SU-DHL-6 (cell line): ENCODE measurements at regions not wholly inside any gene's neighbourhood (a gene's known extent, or its start where the extent isn't known, plus 50 kb on each side); places are given as distances from the start of the nearest gene placed in this dataset.
"Not testable (repeated sequence)": the region's sequence is repeated elsewhere in the genome, so short reads cannot be mapped to it uniquely, and the experiment has no call there.

Source experiments
- H2AFZ ChIP-seq: fragments of 200-600 bp; sonication (generic); 2 replicates; pipeline ENCODE4 v1.6.1; 2014; ENCODE audit warnings: low read depth, mild to moderate bottlenecking, moderate library complexity, mixed read lengths, antibody characterized with exemption, low read length; ENCODE audit not compliant: severe bottlenecking
- H3F3A ChIP-seq: fragments of 200-600 bp; shearing (Covaris generic); 2 replicates; pipeline ENCODE4 v1.6.0; 2016; ENCODE audit warnings: antibody characterized with exemption, mild to moderate bottlenecking; ENCODE audit not compliant: insufficient read depth
- H3K27ac ChIP-seq: fragments of 200-600 bp; sonication (generic); 2 replicates; pipeline ENCODE4 v1.5.1; 2016; ENCODE audit warnings: low read depth, mild to moderate bottlenecking, low read length, moderate library complexity, mixed read lengths
- H3K27me3 ChIP-seq: fragments of 200-600 bp; sonication (generic), shearing (Covaris generic); 2 replicates; pipeline ENCODE4 v1.6.0; 2014; ENCODE audit warnings: mild to moderate bottlenecking, low read length
- H3K36me3 ChIP-seq: fragments of 200-600 bp; sonication (generic); 2 replicates; pipeline ENCODE4 v1.6.1; 2014; ENCODE audit warnings: mild to moderate bottlenecking, low read length, mixed read lengths
- H3K4me2 ChIP-seq: fragments of 300-600, 200-600 bp; shearing (Covaris generic), sonication (generic); 2 replicates; pipeline ENCODE4 v1.6.0; 2014; ENCODE audit warnings: low read length, low read depth, mild to moderate bottlenecking; ENCODE audit not compliant: poor library complexity, severe bottlenecking
- H3K4me3 ChIP-seq: fragments of 200-600 bp; sonication (generic); 2 replicates; pipeline ENCODE4 v1.5.1; 2014; ENCODE audit warnings: antibody characterized with exemption, low read length, mild to moderate bottlenecking, mixed read lengths; ENCODE audit not compliant: insufficient read depth, poor library complexity, severe bottlenecking
- H3K79me2 ChIP-seq: fragments of 200-600 bp; sonication (generic); 2 replicates; pipeline ENCODE4 v1.6.1; 2014; ENCODE audit warnings: mild to moderate bottlenecking, low read length, moderate library complexity; ENCODE audit not compliant: insufficient read depth
- H3K9ac ChIP-seq: fragments of 200-600 bp; sonication (generic); 2 replicates; pipeline ENCODE4 v1.7.0; 2014; ENCODE audit warnings: mild to moderate bottlenecking, low read length
- H3K9me2 ChIP-seq: fragments of 200-600 bp; sonication (generic); replicated peaks from 2 replicates; pipeline ENCODE4 v1.6.1; 2014; ENCODE audit warnings: low read length; ENCODE audit not compliant: insufficient read depth
- H3K9me3 ChIP-seq: fragments of 200-600 bp; sonication (generic); 2 replicates; pipeline ENCODE4 v1.6.1; 2014; ENCODE audit warnings: low read length, mixed read lengths; ENCODE audit not compliant: insufficient read depth
- H4K20me1 ChIP-seq: fragments of 200-600 bp; sonication (generic); 2 replicates; pipeline ENCODE4 v1.6.1; 2014; ENCODE audit warnings: low read depth, mild to moderate bottlenecking, antibody characterized with exemption, low read length, moderate library complexity, mixed read lengths
- EZH2phosphoT487 ChIP-seq: fragments of 200-600 bp; sonication (generic), shearing (Covaris generic); conservative IDR thresholded peaks from 2 replicates; pipeline ENCODE4 v1.6.1; 2018; ENCODE audit warnings: mild to moderate bottlenecking, antibody characterized with exemption, low read length, moderate library complexity, mixed read lengths
- TF ChIP-seq, protein P1 (sequence below): fragments of 200-600 bp; sonication (generic); IDR thresholded peaks from one replicate; pipeline ENCODE4 v1.5.1; 2017; ENCODE audit warnings: antibody characterized with exemption, mild to moderate bottlenecking, low read length, moderate library complexity; ENCODE audit not compliant: insufficient read depth, poor library complexity, severe bottlenecking

DNA sequence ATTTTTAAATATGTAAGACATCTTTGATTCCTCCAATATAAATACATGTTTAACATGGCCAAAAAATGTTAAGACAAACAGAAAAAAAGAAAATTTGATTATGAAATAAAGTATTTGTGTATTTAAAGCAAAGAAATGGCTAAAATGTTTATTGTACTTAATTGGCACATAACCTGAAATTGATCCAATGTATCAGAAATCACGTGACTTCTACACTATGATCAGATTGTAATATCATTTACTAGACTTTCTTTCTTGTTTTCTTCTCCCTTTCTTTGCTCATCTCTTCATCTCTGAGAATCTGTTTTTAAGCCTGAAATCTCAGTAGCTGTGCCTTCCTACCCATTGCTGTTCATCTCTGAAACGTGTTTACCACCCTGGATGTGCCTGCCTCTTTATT is 420.3 kb downstream of the RSL24D1 start:
- no peaks in the 10 kb centered on the region for H3K27me3 ChIP-seq
- H2AFZ ChIP-seq = no peak overlapping the region
- no peak overlapping the region for H3K4me3 ChIP-seq
- H3K9ac ChIP-seq = no peak overlapping the region
- H3K9me3 ChIP-seq = no peaks in the 10 kb centered on the region
- H3K36me3 ChIP-seq = no peaks in the 10 kb centered on the region
- no peak for TF ChIP-seq EZH2phosphoT487
- no peaks in the 10 kb centered on the region for H4K20me1 ChIP-seq
- H3F3A ChIP-seq = no peaks in the 10 kb centered on the region
- no peak overlapping the region for H3K4me2 ChIP-seq
- no peaks in the 10 kb centered on the region for H3K79me2 ChIP-seq
- H3K9me2 ChIP-seq = no peaks in the 10 kb centered on the region
- H3K27ac ChIP-seq = no peak overlapping the region

DNA sequence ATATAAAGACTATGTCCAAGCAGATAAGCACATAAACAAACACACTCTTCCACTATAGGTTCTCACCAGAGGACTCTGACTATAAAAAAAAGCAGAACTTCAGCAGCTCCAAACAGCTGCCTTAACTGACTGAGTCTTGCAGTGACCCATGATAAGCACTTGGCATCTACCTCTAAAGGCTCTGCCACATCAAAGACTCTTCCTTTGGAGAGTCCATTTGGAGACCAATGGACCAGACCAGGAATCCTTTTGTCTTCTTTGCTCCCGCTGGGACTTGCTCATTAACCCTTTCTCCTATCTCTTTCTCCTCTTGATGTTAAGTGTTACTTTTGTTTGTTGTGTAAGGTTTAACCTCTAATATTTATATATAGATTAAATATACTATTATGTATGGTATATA is 424.1 kb downstream of the RSL24D1 start:
- H3K9me3 ChIP-seq = no peaks in the 10 kb centered on the region
- no peak overlapping the region for H3K4me2 ChIP-seq
- no peak for TF ChIP-seq EZH2phosphoT487
- TF ChIP-seq, protein P1, sequence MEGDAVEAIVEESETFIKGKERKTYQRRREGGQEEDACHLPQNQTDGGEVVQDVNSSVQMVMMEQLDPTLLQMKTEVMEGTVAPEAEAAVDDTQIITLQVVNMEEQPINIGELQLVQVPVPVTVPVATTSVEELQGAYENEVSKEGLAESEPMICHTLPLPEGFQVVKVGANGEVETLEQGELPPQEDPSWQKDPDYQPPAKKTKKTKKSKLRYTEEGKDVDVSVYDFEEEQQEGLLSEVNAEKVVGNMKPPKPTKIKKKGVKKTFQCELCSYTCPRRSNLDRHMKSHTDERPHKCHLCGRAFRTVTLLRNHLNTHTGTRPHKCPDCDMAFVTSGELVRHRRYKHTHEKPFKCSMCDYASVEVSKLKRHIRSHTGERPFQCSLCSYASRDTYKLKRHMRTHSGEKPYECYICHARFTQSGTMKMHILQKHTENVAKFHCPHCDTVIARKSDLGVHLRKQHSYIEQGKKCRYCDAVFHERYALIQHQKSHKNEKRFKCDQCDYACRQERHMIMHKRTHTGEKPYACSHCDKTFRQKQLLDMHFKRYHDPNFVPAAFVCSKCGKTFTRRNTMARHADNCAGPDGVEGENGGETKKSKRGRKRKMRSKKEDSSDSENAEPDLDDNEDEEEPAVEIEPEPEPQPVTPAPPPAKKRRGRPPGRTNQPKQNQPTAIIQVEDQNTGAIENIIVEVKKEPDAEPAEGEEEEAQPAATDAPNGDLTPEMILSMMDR = no peak
- H3K27ac ChIP-seq = no peak overlapping the region
- H3K36me3 ChIP-seq = no peaks in the 10 kb centered on the region
- no peaks in the 10 kb centered on the region for H3F3A ChIP-seq
- H3K27me3 ChIP-seq = no peaks in the 10 kb centered on the region
- no peaks in the 10 kb centered on the region for H3K79me2 ChIP-seq
- no peak overlapping the region for H2AFZ ChIP-seq
- no peak overlapping the region for H3K4me3 ChIP-seq
- H4K20me1 ChIP-seq = no peaks in the 10 kb centered on the region
- H3K9ac ChIP-seq = no peak overlapping the region
- H3K9me2 ChIP-seq = no peaks in the 10 kb centered on the region

- H3K36me3 ChIP-seq, H3K9me3 ChIP-seq, H3F3A ChIP-seq, H4K20me1 ChIP-seq, H3K4me2 ChIP-seq, H3K9ac ChIP-seq, H3K4me3 ChIP-seq, H3K9me2 ChIP-seq, H3K27me3 ChIP-seq, H3K79me2 ChIP-seq, H2AFZ ChIP-seq, H3K27ac ChIP-seq: not testable (repeated sequence)
Measured at GRCh38 chr15:54749461-54749860, 447.3 kb downstream of the RSL24D1 start.

DNA sequence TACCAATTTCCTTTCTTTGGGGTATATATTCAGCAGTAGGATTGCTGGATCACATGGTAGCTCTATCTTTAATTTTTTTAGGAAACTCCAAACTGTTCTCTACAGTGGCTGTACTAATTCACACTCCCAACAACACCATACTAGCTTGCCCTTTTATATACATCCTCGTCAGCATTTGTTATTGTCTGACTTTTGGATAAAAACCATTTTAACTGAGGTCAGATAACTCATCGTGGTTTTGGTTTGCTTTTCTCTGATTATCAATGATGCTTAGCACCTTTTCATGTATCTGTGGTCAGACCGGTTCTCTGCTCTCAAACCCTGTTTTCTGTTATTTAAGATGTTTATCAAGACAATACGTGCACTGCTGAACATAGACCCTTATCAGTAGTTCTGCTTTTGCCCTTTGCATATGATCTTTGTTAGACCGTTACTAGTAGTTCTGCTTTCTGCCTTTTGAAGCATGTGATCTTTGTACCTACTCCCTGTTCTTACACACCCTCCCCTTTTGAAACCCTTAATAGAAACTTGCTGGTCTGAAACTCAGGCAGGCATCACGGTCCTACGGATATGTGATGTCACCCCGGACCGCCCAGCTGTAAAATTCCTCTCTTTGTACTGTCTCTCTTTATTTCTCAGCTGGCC is 474.3 kb downstream of the RSL24D1 start:
- Histone ChIP-seq H3F3A (no peaks in the 10 kb centered on the region), H3K9me2 (no peaks in the 10 kb centered on the region), H3K9me3 (no peaks in the 10 kb centered on the region), H3K79me2 (no peaks in the 10 kb centered on the region), H4K20me1 (no peaks in the 10 kb centered on the region), H2AFZ (no peak overlapping the region), H3K27ac (no peak overlapping the region), H3K27me3 (no peaks in the 10 kb centered on the region), H3K36me3 (no peaks in the 10 kb centered on the region), H3K4me3 (no peak overlapping the region), H3K9ac (no peak overlapping the region), H3K4me2 (no peak overlapping the region)
- no peak for TF ChIP-seq EZH2phosphoT487
- TF ChIP-seq, protein P1 = no peak
